OCI-LY1 (cell line): ENCODE measurements at regions not wholly inside any gene's neighbourhood (a gene's known extent, or its start where the extent isn't known, plus 50 kb on each side); places are given as distances from the start of the nearest gene placed in this dataset.

Experiments used
- H2AFZ ChIP-seq: fragments of 200-600 bp; sonication (generic), shearing (Covaris generic); 2 replicates; pipeline ENCODE4 v1.6.0; 2014; ENCODE audit warnings: antibody characterized with exemption, mild to moderate bottlenecking, low read length
- H3F3A ChIP-seq: fragments of 200-600 bp; sonication (generic), shearing (Covaris generic); 2 replicates; pipeline ENCODE4 v1.6.0; 2014; ENCODE audit warnings: mild to moderate bottlenecking, antibody characterized with exemption, low read length, moderate library complexity; ENCODE audit not compliant: insufficient read depth
- H3K27ac ChIP-seq: fragments of 200-600 bp; sonication (generic); 2 replicates; pipeline ENCODE4 v1.5.1; 2014; ENCODE audit warnings: low read length, mixed run types, mild to moderate bottlenecking, low read depth; ENCODE audit not compliant: poor library complexity, severe bottlenecking
- H3K27me3 ChIP-seq: fragments of 200-600 bp; sonication (generic); 2 replicates; pipeline ENCODE4 v1.6.0; 2014; ENCODE audit warnings: antibody characterized with exemption, mild to moderate bottlenecking, low read length, moderate library complexity; ENCODE audit not compliant: insufficient read depth
- H3K36me3 ChIP-seq: fragments of 200-600 bp; sonication (generic); 2 replicates; pipeline ENCODE4 v1.6.1; 2014; ENCODE audit warnings: mild to moderate bottlenecking, antibody characterized with exemption, low read length, moderate library complexity, mixed read lengths; ENCODE audit not compliant: insufficient read depth
- H3K4me1 ChIP-seq: fragments of 200-600 bp; sonication (generic); 2 replicates; pipeline ENCODE4 v1.5.1; 2014; ENCODE audit warnings: mild to moderate bottlenecking, low read length, moderate library complexity; ENCODE audit not compliant: insufficient read depth, severe bottlenecking
- H3K4me2 ChIP-seq: fragments of 200-600 bp; sonication (generic), shearing (Covaris generic); 2 replicates; pipeline ENCODE4 v1.6.1; 2014; ENCODE audit warnings: low read length
- H3K4me3 ChIP-seq: fragments of 200-600 bp; sonication (generic); 2 replicates; pipeline ENCODE4 v1.5.1; 2014; ENCODE audit warnings: low read length, low read depth, mild to moderate bottlenecking, mixed read lengths; ENCODE audit not compliant: poor library complexity, severe bottlenecking
- H3K79me2 ChIP-seq: fragments of 200-600 bp; shearing (Covaris generic); 2 replicates; pipeline ENCODE4 v1.6.1; 2016; ENCODE audit warnings: mixed run types, low read length, mixed read lengths; ENCODE audit not compliant: insufficient read depth
- H3K9ac ChIP-seq: fragments of 200-600 bp; sonication (generic), shearing (Covaris generic); 2 replicates; pipeline ENCODE4 v1.6.1; 2014; ENCODE audit warnings: mild to moderate bottlenecking, low read length, mixed read lengths
- H3K9me2 ChIP-seq: fragments of 200-600 bp; sonication (generic), shearing (Covaris generic); 2 replicates; pipeline ENCODE4 v1.6.1; 2014; ENCODE audit warnings: low read depth, mild to moderate bottlenecking, low read length, mixed read lengths
- H3K9me3 ChIP-seq: fragments of 200-600 bp; shearing (Covaris generic); 2 replicates; pipeline ENCODE4 v1.6.1; 2014; ENCODE audit warnings: low read length, mixed read lengths
- H4K20me1 ChIP-seq: fragments of 200-600 bp; sonication (generic), shearing (Covaris generic); 2 replicates; pipeline ENCODE4 v1.6.0; 2016; ENCODE audit warnings: mild to moderate bottlenecking, low read length; ENCODE audit not compliant: insufficient read depth
- CTCF ChIP-seq: fragments of 200-600 bp; sonication (generic), shearing (Covaris generic); IDR thresholded peaks from 2 replicates; pipeline ENCODE4 v1.5.1; 2017; ENCODE audit warnings: mild to moderate bottlenecking, antibody characterized with exemption, low read length, moderate library complexity, mixed read lengths
- EZH2 ChIP-seq: fragments of 200-600 bp; sonication (generic), shearing (Covaris generic); IDR thresholded peaks from 2 replicates; pipeline ENCODE4 v1.8.0; 2017; ENCODE audit warnings: borderline replicate concordance, mixed run types, mild to moderate bottlenecking, antibody characterized with exemption, low read length, moderate library complexity, mixed read lengths

- TF ChIP-seq CTCF (no peak), EZH2 (no peak)
- Histone ChIP-seq H3K36me3 (no peaks in the 10 kb centered on the region), H3K9ac (no peak overlapping the region), H3K79me2 (no peaks in the 10 kb centered on the region), H3K4me2 (no peak overlapping the region), H4K20me1 (no peaks in the 10 kb centered on the region), H3K27ac (no peak overlapping the region), H2AFZ (no peak overlapping the region), H3K4me3 (no peak overlapping the region), H3K4me1 (peaks cover 10% of the 10 kb centered on the region), H3K9me2 (no peaks in the 10 kb centered on the region), H3F3A (no peaks in the 10 kb centered on the region), H3K27me3 (0 out of 2 replicates have a peak, but pooled peaks cover 5% of the 10 kb centered on the region), H3K9me3 (no peaks in the 10 kb centered on the region)
These were observed 124.2 kb downstream of the CCDC34 start for GRCh38 chr11:27238811-27239210.

- no peaks in the 10 kb centered on the region for H3F3A ChIP-seq
- no peak overlapping the region for H3K9ac ChIP-seq
- peaks cover 14% of the 10 kb centered on the region for H3K4me1 ChIP-seq
- H4K20me1 ChIP-seq: no peaks in the 10 kb centered on the region
- TF ChIP-seq CTCF: no peak
- TF ChIP-seq EZH2: no peak
- no peaks in the 10 kb centered on the region; the same call in 1 of the 2 replicates for H3K27me3 ChIP-seq
- H3K36me3 ChIP-seq: no peaks in the 10 kb centered on the region
- H3K4me3 ChIP-seq: no peak overlapping the region
- H3K4me2 ChIP-seq: no peak overlapping the region
- H3K9me3 ChIP-seq: no peaks in the 10 kb centered on the region
- H2AFZ ChIP-seq: no peak overlapping the region
- H3K79me2 ChIP-seq: no peaks in the 10 kb centered on the region
- no peaks in the 10 kb centered on the region for H3K9me2 ChIP-seq
- H3K27ac ChIP-seq: no peak overlapping the region
These were observed 125.4 kb downstream of the CCDC34 start for GRCh38 chr11:27237643-27238042.

- no peak overlapping the region for H3K4me2 ChIP-seq
- H3K4me3 ChIP-seq: no peak overlapping the region
- H3K9me2 ChIP-seq: no peaks in the 10 kb centered on the region
- H3K79me2 ChIP-seq: no peaks in the 10 kb centered on the region
- no peaks in the 10 kb centered on the region for H3K36me3 ChIP-seq
- H3K27me3 ChIP-seq: no peaks in the 10 kb centered on the region; the same call in 1 of the 2 replicates
- H4K20me1 ChIP-seq: no peaks in the 10 kb centered on the region
- no peak overlapping the region for H3K27ac ChIP-seq
- H3K9ac ChIP-seq: no peak overlapping the region
- no peaks in the 10 kb centered on the region for H3F3A ChIP-seq
- TF ChIP-seq CTCF: no peak
- TF ChIP-seq EZH2: no peak
- no peaks in the 10 kb centered on the region for H3K9me3 ChIP-seq
- no peak overlapping the region for H2AFZ ChIP-seq
- peaks cover 14% of the 10 kb centered on the region for H3K4me1 ChIP-seq
These were observed 128.1 kb downstream of the CCDC34 start for GRCh38 chr11:27234961-27235360.
